Esophagus squamous epithelium (tissue), 4 donors: ENCODE measurements at regions not wholly inside any gene's neighbourhood (a gene's known extent, or its start where the extent isn't known, plus 50 kb on each side); places are given as distances from the start of the nearest gene placed in this dataset.

Experiments used
- CTCF ChIP-seq, 6 experiments: fragments of 450-650 bp in 4 of 6; fragments of 200-600 bp in 2 of 6; sonication (generic) in 2 of 6; IDR thresholded peaks; one replicate each; pipeline ENCODE4 v1.5.1; 2016 to 2019; ENCODE audit warnings: antibody characterized with exemption in 6 of 6, mild to moderate bottlenecking in 4 of 6, moderate library complexity in 4 of 6
- POLR2A ChIP-seq, 4 donors: fragments of 450-650 bp; IDR thresholded peaks; one replicate each; pipeline ENCODE4 v1.6.1; 2017; ENCODE audit warnings: antibody characterized with exemption in 4 of 4, mild to moderate bottlenecking in 4 of 4, moderate library complexity in 3 of 4

- TF ChIP-seq POLR2A (IDR thresholded peaks at IDR 0.05) (no peak), CTCF (IDR thresholded peaks at IDR 0.05) (no peak)
These were observed 553.6 kb downstream of the TNS3 start for GRCh38 chr7:47028284-47028683.
